Adrenal gland (tissue), 9 donors: ENCODE measurements at regions not wholly inside any gene's neighbourhood (a gene's known extent, or its start where the extent isn't known, plus 50 kb on each side); places are given as distances from the start of the nearest gene placed in this dataset.
"Not testable (repeated sequence)": the region's sequence is repeated elsewhere in the genome, so short reads cannot be mapped to it uniquely, and the experiment has no call there.

Experiments
- DNase-seq, 7 donors: peaks; one replicate each; pipeline ENCODE4 v3.0.0-alpha.2; 2019 to 2020
- H3K27ac ChIP-seq, 5 donors: fragments of 200-600 bp; sonication (generic) in 4 of 5; 1 replicate in 3 of 5; 2 replicates in 2 of 5; pipeline versions ENCODE4 v1.5.1 to v1.8.0; 2016 to 2020; ENCODE audit warnings: mild to moderate bottlenecking in 1 of 5
- H3K27me3 ChIP-seq: fragments of 200-600 bp; 2 replicates; pipeline ENCODE4 v1.8.0; 2021
- H3K36me3 ChIP-seq, 2 donors: fragments of 200-600 bp; replicated peaks in 1 of 2; 1 replicate in 1 of 2; 2 replicates in 1 of 2; pipeline versions ENCODE4 v1.5.1 to v1.8.0; 2018 to 2022
- H3K4me1 ChIP-seq, 2 donors: fragments of 200-600 bp; replicated peaks in 1 of 2; 1 replicate in 1 of 2; 2 replicates in 1 of 2; pipeline versions ENCODE4 v1.5.1 to v1.8.0; 2018 to 2021
- H3K4me3 ChIP-seq, 4 donors: fragments of 200-600 bp; sonication (generic) in 3 of 4; one replicate each; pipeline ENCODE4 v1.5.1; 2016 to 2018
- H3K9me3 ChIP-seq, 3 donors: fragments of 200-600 bp; sonication (generic) in 1 of 3; replicated peaks in 1 of 3; 1 replicate in 2 of 3; 2 replicates in 1 of 3; pipeline versions ENCODE4 v1.5.1 to v1.8.0; 2016 to 2021
- CTCF ChIP-seq, 6 experiments: fragments of 450-650 bp in 4 of 6; fragments of 200-600 bp in 2 of 6; sonication (generic) in 1 of 6; IDR thresholded peaks; 1 replicate in 5 of 6; 2 replicates in 1 of 6; pipeline versions ENCODE4 v1.5.1 to v1.8.0; 2016 to 2021; ENCODE audit warnings: antibody characterized with exemption in 6 of 6, mild to moderate bottlenecking in 2 of 6, moderate library complexity in 1 of 6
- POLR2A ChIP-seq, 2 donors: fragments of 450-650 bp; IDR thresholded peaks; one replicate each; pipeline ENCODE4 v1.6.1; 2017; ENCODE audit warnings: antibody characterized with exemption in 2 of 2, mild to moderate bottlenecking in 2 of 2, moderate library complexity in 1 of 2
- WGBS, 4 donors: extraction: QIAGEN DNeasy Blood & Tissue Kit in 2 of 4; methylation state at CpG; one replicate each; pipeline versions ENCODE4 v1.1.5 to v1.1.7; 2013 to 2017; 5-methylcytosine and 5-hydroxymethylcytosine counted together
- intact Hi-C, 2 donors: fragments of 100-400 bp; cut with DNase I; formaldehyde crosslinking; loops; one replicate each; pipeline versions ENCODE4 v1.14.1 to v1.15.0; 2022 to 2023
- donor health status: healthy with polysubstance abuse.
- donor health status: Bipolar disorder and iron deficiency.
- donor health status: DM: yes; HTN: yes; CAD: no.
- donor health status: DM: no; HTN: no; CAD: no.
- donor health status: DM: no; HTN: no; CAD: no.

GRCh38 chr12:34218193-34219045, 196.1 kb downstream of the ALG10 start:
- no peaks in the 10 kb centered on the region for H3K36me3 ChIP-seq
- intact Hi-C loops = loop anchor here (2.0 to 10.0 kb wide), 2 partner anchors 94 kb away; no protein-coding TSS in a partner anchor
- DNase-seq = peak; percentile 59 to 91 (median 81)
- TF ChIP-seq CTCF (IDR thresholded peaks at IDR 0.05) = peak; percentile 85 to 98 (median 94)
- TF ChIP-seq POLR2A (IDR thresholded peaks at IDR 0.05) = no peak
- H3K27me3 ChIP-seq = peaks cover 7% of the 10 kb centered on the region
- WGBS, 4 donors = 5 to 24% (median 10%) methylated on average over 23 to 39 of the region's 39 CpGs
- no peaks in the 10 kb centered on the region for H3K9me3 ChIP-seq
- H3K4me1 ChIP-seq = peaks cover 0 to 9% of the 10 kb centered on the region in 2 donors
- H3K4me3 ChIP-seq = peak overlapping the region in 1 of 4 donors; percentile 32
- no peak overlapping the region for H3K27ac ChIP-seq

- Histone ChIP-seq H3K27me3 (peaks cover 7% of the 10 kb centered on the region), H3K27ac (no peak overlapping the region), H3K4me1 (peaks cover 0 to 9% of the 10 kb centered on the region in 2 donors), H3K36me3 (no peaks in the 10 kb centered on the region), H3K4me3 (peak overlapping the region in 1 of 4 donors; percentile 32), H3K9me3 (no peaks in the 10 kb centered on the region)
- 36 to 54% (median 42%) methylated on average over 32 to 42 of the region's 42 CpGs for WGBS, 4 donors
- TF ChIP-seq POLR2A (IDR thresholded peaks at IDR 0.05) = no peak
- no peak for TF ChIP-seq CTCF (IDR thresholded peaks at IDR 0.05)
- DNase-seq = peak in 1 of 7 donors; percentile 44
- intact Hi-C loops = loop anchor here (2.0 to 10.0 kb wide), 2 partner anchors 94 kb away; no protein-coding TSS in a partner anchor
These were observed 196.9 kb downstream of the ALG10 start for GRCh38 chr12:34219046-34219770.

GRCh38 chr12:34220079-34220478, 197.8 kb downstream of the ALG10 start:
- H3K27me3 ChIP-seq, H3K4me1 ChIP-seq, H3K36me3 ChIP-seq, H3K27ac ChIP-seq, H3K9me3 ChIP-seq, intact Hi-C loops, H3K4me3 ChIP-seq: not testable (repeated sequence)
- WGBS, 4 donors = 87 to 95% (median 92%) methylated on average over 13 of the region's 13 CpGs
- peak in 1 of 7 donors; percentile 21 for DNase-seq

- H3K4me1 ChIP-seq = peaks cover 0 to 2% of the 10 kb centered on the region in 2 donors
- no peak for TF ChIP-seq CTCF (IDR thresholded peaks at IDR 0.05)
- TF ChIP-seq POLR2A (IDR thresholded peaks at IDR 0.05) = no peak
- no peak overlapping the region for H3K27ac ChIP-seq
- WGBS, 4 donors = 66 to 85% (median 71%) methylated on average over 3 of the region's 3 CpGs
- no peak for DNase-seq
- H3K4me3 ChIP-seq = no peak overlapping the region
- no peaks in the 10 kb centered on the region for H3K9me3 ChIP-seq
- H3K36me3 ChIP-seq = no peaks in the 10 kb centered on the region
- intact Hi-C loops = no loop called here
- H3K27me3 ChIP-seq = peaks cover 7% of the 10 kb centered on the region
These were observed 201.3 kb downstream of the ALG10 start for GRCh38 chr12:34223640-34224039.

GRCh38 chr12:34226044-34226443, 203.7 kb downstream of the ALG10 start:
- DNase-seq, H3K4me3 ChIP-seq, H3K36me3 ChIP-seq, intact Hi-C loops, H3K9me3 ChIP-seq, H3K4me1 ChIP-seq, H3K27me3 ChIP-seq, H3K27ac ChIP-seq: not testable (repeated sequence)

GRCh38 chr12:34228046-34228445, 205.8 kb downstream of the ALG10 start:
- H3K4me1 ChIP-seq, H3K9me3 ChIP-seq, DNase-seq, intact Hi-C loops, H3K4me3 ChIP-seq, H3K27ac ChIP-seq, H3K36me3 ChIP-seq, H3K27me3 ChIP-seq: not testable (repeated sequence)
- 48 to 65% (median 55%) methylated on average over 3 of the region's 3 CpGs for WGBS, 4 donors

GRCh38 chr12:34229033-34229432, 206.7 kb downstream of the ALG10 start:
- H3K27me3 ChIP-seq, H3K4me3 ChIP-seq, intact Hi-C loops, DNase-seq, H3K27ac ChIP-seq, H3K9me3 ChIP-seq, H3K36me3 ChIP-seq, H3K4me1 ChIP-seq: not testable (repeated sequence)
- 73 to 82% (median 79%) methylated on average over 2 of the region's 2 CpGs for WGBS, 4 donors
